Endothelial cell of umbilical vein (primary cell): ENCODE measurements at regions not wholly inside any gene's neighbourhood (a gene's known extent, or its start where the extent isn't known, plus 50 kb on each side); places are given as distances from the start of the nearest gene placed in this dataset.

Experiments used
- BruUV-seq: library from RNA; stranded (reverse); fragments of 400-500 nt; replicated peaks from 2 replicates; lab custom pipeline; 2021; lab: Mats Ljungman, UMichigan
- CTCF ChIA-PET: fragments of 300-600, 350-600 bp; sonication (Branson Sonifier 250); formaldehyde crosslinking; loops from one replicate; lab custom pipeline; 2021; ENCODE audit warnings: antibody characterized with exemption, inconsistent platforms; lab: Charles Lee
- POLR2A ChIA-PET: fragments of 300-600, 350-600 bp; sonication (Branson Sonifier 250); formaldehyde crosslinking; loops from one replicate; lab custom pipeline; 2021; ENCODE audit warnings: antibody characterized with exemption, inconsistent platforms; lab: Charles Lee
- DNase-seq: peaks from one replicate; pipeline ENCODE4 v3.0.0-alpha.2; 2011; ENCODE audit warnings: low read depth, low spot score
- FAIRE-seq: peaks from 2 replicates; lab custom pipeline; 2011; peaks lifted over from hg19 to GRCh38; lab: Jason Lieb, UNC
- H2AFZ ChIP-seq: 2 replicates; pipeline ENCODE4 v1.6.0; 2012; ENCODE audit warnings: low read depth, low read length, control low read depth, inconsistent platforms
- H3K27ac ChIP-seq: 2 replicates; pipeline ENCODE4 v1.5.1; 2011; ENCODE audit warnings: low read depth, mild to moderate bottlenecking, control low read depth, low read length, moderate library complexity; ENCODE audit not compliant: insufficient read depth
- H3K27me3 ChIP-seq, 2 experiments: 2 replicates each; pipeline versions ENCODE4 v1.6.0 to v1.6.1; 2011; ENCODE audit warnings: low read length in 2 of 2, mixed read lengths in 1 of 2; ENCODE audit not compliant: control insufficient read depth in 2 of 2, insufficient read depth in 2 of 2
- H3K36me3 ChIP-seq, 2 experiments: 2 replicates in 1 of 2; 3 replicates in 1 of 2; pipeline ENCODE4 v1.5.1; 2011; ENCODE audit warnings: low read length in 2 of 2, mild to moderate bottlenecking in 1 of 2, moderate library complexity in 1 of 2; ENCODE audit not compliant: control insufficient read depth in 2 of 2, insufficient read depth in 2 of 2; ENCODE audit errors: extremely low read depth in 1 of 2
- H3K4me1 ChIP-seq: 3 replicates; pipeline ENCODE4 v1.5.1; 2011; ENCODE audit warnings: mild to moderate bottlenecking, low read length; ENCODE audit not compliant: control insufficient read depth, insufficient read depth; ENCODE audit errors: extremely low read depth
- H3K4me2 ChIP-seq: 2 replicates; pipeline ENCODE4 v1.6.1; 2011; ENCODE audit warnings: low read length, control low read depth, mixed read lengths; ENCODE audit not compliant: insufficient read depth
- H3K4me3 ChIP-seq, 3 experiments: fragments of 200-600 bp in 1 of 3; sonication (generic), shearing (Covaris generic) in 1 of 3; replicated peaks in 1 of 3; 2 replicates each; pipeline ENCODE4 v1.5.1; 2011 to 2016; ENCODE audit warnings: control low read depth in 3 of 3, low read length in 3 of 3, mild to moderate bottlenecking in 2 of 3, inconsistent platforms in 1 of 3, low read depth in 1 of 3, moderate library complexity in 1 of 3; ENCODE audit not compliant: insufficient read depth in 1 of 3
- H3K79me2 ChIP-seq: 2 replicates; pipeline ENCODE4 v1.6.0; 2012; ENCODE audit warnings: low read length, inconsistent platforms; ENCODE audit not compliant: control insufficient read depth, insufficient read depth
- H3K9ac ChIP-seq: replicated peaks from 2 replicates; pipeline ENCODE3; 2011; ENCODE audit warnings: low read length, control low read depth; ENCODE audit not compliant: insufficient read depth; ENCODE audit errors: extremely low read depth
- H3K9me1 ChIP-seq: replicated peaks from 3 replicates; pipeline ENCODE4 v1.6.0; 2011; ENCODE audit warnings: mild to moderate bottlenecking, low read length; ENCODE audit not compliant: control insufficient read depth, insufficient read depth; ENCODE audit errors: extremely low read depth
- H3K9me3 ChIP-seq: replicated peaks from 2 replicates; pipeline ENCODE4 v1.5.1; 2012; ENCODE audit warnings: low read length, inconsistent platforms; ENCODE audit not compliant: control insufficient read depth, insufficient read depth
- H4K20me1 ChIP-seq: replicated peaks from 2 replicates; pipeline ENCODE3; 2011; ENCODE audit warnings: mild to moderate bottlenecking, low read length; ENCODE audit not compliant: control insufficient read depth, insufficient read depth; ENCODE audit errors: extremely low read depth
- CTCF ChIP-seq, 2 donors: IDR thresholded peaks; 1 replicate in 1 of 2; 2 replicates in 1 of 2; pipeline ENCODE4 v1.5.1; 2011; ENCODE audit warnings: low read length in 2 of 2, mild to moderate bottlenecking in 2 of 2, moderate library complexity in 2 of 2, control low read depth in 1 of 2, inconsistent platforms in 1 of 2, low read depth in 1 of 2; ENCODE audit not compliant: insufficient read depth in 1 of 2; ENCODE audit errors: extremely low read depth in 1 of 2
- EZH2 ChIP-seq: IDR thresholded peaks from 2 replicates; pipeline ENCODE4 v1.6.1; 2012; ENCODE audit warnings: borderline replicate concordance, low read depth, mild to moderate bottlenecking, moderate library complexity, low read length, inconsistent platforms; ENCODE audit not compliant: severe bottlenecking
- FOS ChIP-seq: IDR thresholded peaks from 2 replicates; pipeline ENCODE4 v1.6.1; 2011; ENCODE audit warnings: mild to moderate bottlenecking, low read length, moderate library complexity, borderline replicate concordance; ENCODE audit not compliant: insufficient read depth
- GATA2 ChIP-seq: IDR thresholded peaks from 2 replicates; pipeline ENCODE4 v1.7.0; 2011; ENCODE audit warnings: low read depth, mild to moderate bottlenecking, moderate library complexity, mixed read lengths, low read length; ENCODE audit not compliant: insufficient read length, insufficient read depth
- JUN ChIP-seq: IDR thresholded peaks from 2 replicates; pipeline ENCODE4 v1.6.1; 2011; ENCODE audit warnings: borderline replicate concordance, low read depth; ENCODE audit not compliant: insufficient read length, insufficient read depth
- MAX ChIP-seq: IDR thresholded peaks from 2 replicates; pipeline ENCODE4 v1.6.1; 2011; ENCODE audit not compliant: insufficient read depth, insufficient read length
- MYC ChIP-seq: IDR thresholded peaks from one replicate; pipeline ENCODE4 v1.6.1; 2011; ENCODE audit warnings: mild to moderate bottlenecking, low read depth, low read length
- POLR2A ChIP-seq: IDR thresholded peaks from 2 replicates; pipeline ENCODE4 v1.6.1; 2012; ENCODE audit warnings: low read depth, mild to moderate bottlenecking, control low read depth, low read length
- POLR2AphosphoS5 ChIP-seq: IDR thresholded peaks from 2 replicates; pipeline ENCODE4 v1.6.1; 2012; ENCODE audit warnings: low read depth, mild to moderate bottlenecking, control low read depth, low read length, moderate library complexity; ENCODE audit not compliant: insufficient read depth
- dilution Hi-C: fragments of 300-500 bp; cut with MboI; formaldehyde crosslinking; loops from one replicate; pipeline ENCODE4 v1.15.0; 2019; ENCODE audit warnings: low sequenced_read_pairs; ENCODE audit not compliant: extremely low pct_ligation_motif_present
- intact Hi-C: fragments of 100-400 bp; cut with micrococcal nuclease; formaldehyde crosslinking; loops from one replicate; pipeline ENCODE4 v1.10.0; 2022

DNA sequence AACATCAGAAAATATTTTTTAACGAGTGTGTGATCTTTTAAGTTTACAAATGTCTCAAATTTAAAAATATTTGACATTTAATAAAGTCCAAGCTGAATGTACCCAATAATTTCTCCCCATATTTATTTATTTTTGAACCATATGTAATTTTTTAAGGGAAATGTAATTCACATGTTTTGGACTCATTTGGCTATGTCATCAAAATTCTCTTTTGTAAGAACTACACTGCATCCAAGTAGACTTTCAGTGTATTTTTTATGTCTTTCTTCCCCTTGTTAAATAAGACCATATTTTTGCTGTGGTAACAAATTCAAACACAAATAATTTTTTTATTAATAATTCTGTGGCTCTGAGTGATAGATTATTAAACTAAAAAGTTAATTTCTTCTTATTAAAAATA lies 365.2 kb downstream of the CD109 start:
- BruUV-seq = no TSS peak
- DNase-seq = no peak
- Histone ChIP-seq H3K4me1 (no peaks in the 10 kb centered on the region), H2AFZ (no peak overlapping the region), H3K9ac (no peak overlapping the region), H3K9me1 (no peaks in the 10 kb centered on the region), H3K27me3 (peaks cover 0 to 8% of the 10 kb centered on the region in 2 experiments), H4K20me1 (no peaks in the 10 kb centered on the region), H3K36me3 (no peaks in the 10 kb centered on the region), H3K4me3 (no peak overlapping the region), H3K4me2 (no peak overlapping the region), H3K79me2 (no peaks in the 10 kb centered on the region), H3K27ac (no peak overlapping the region), H3K9me3 (no peaks in the 10 kb centered on the region)
- dilution Hi-C loops (no loop called here), intact Hi-C loops (no loop called here)
- no peak for FAIRE-seq
- ChIA-PET POLR2A (no interaction called here), CTCF (no interaction called here)
- TF ChIP-seq CTCF (IDR thresholded peaks at IDR 0.05; ENCODE audit: extremely low read depth in 1 of 2, insufficient read depth in 1 of 2, low read depth in 1 of 2, low read length in 2 of 2) (no peak), FOS (no peak), GATA2 (no peak), POLR2AphosphoS5 (no peak), JUN (no peak), EZH2 (no peak), MAX (no peak), MYC (no peak), POLR2A (no peak)
